Neural cell (in vitro differentiated cells): ENCODE measurements at regions not wholly inside any gene's neighbourhood (a gene's known extent, or its start where the extent isn't known, plus 50 kb on each side); places are given as distances from the start of the nearest gene placed in this dataset.

Source experiments
- EP300 ChIP-seq: fragments of 450-650 bp; conservative IDR thresholded peaks from 2 replicates; pipeline ENCODE4 v1.6.1; 2014; ENCODE audit warnings: antibody characterized with exemption, mild to moderate bottlenecking, moderate library complexity; ENCODE audit not compliant: poor library complexity, severe bottlenecking
- EZH2 ChIP-seq: fragments of 200-600, 300-800 bp; shearing (Covaris generic), sonication (generic); IDR thresholded peaks from 2 replicates; pipeline ENCODE4 v1.6.1; 2014; ENCODE audit warnings: antibody characterized with exemption, low read length, borderline replicate concordance, mild to moderate bottlenecking; ENCODE audit not compliant: insufficient read depth, poor library complexity, severe bottlenecking
- MXI1 ChIP-seq: fragments of 450-650 bp; conservative IDR thresholded peaks from 2 replicates; pipeline ENCODE4 v1.6.1; 2014; ENCODE audit warnings: antibody characterized with exemption, mild to moderate bottlenecking; ENCODE audit not compliant: poor library complexity, severe bottlenecking
- POLR2AphosphoS5 ChIP-seq: IDR thresholded peaks from 2 replicates; pipeline ENCODE4 v1.6.1; 2012
- RAD21 ChIP-seq: fragments of 450-650 bp; conservative IDR thresholded peaks from 2 replicates; pipeline ENCODE4 v1.6.1; 2014; ENCODE audit warnings: antibody characterized with exemption, mild to moderate bottlenecking, moderate library complexity
- SMC3 ChIP-seq: fragments of 450-650 bp; conservative IDR thresholded peaks from 2 replicates; pipeline ENCODE4 v1.6.1; 2014; ENCODE audit warnings: antibody characterized with exemption, mild to moderate bottlenecking, moderate library complexity; ENCODE audit not compliant: poor library complexity
- TF ChIP-seq, protein P1 (sequence below): fragments of 450-650 bp; IDR thresholded peaks from 2 replicates; pipeline ENCODE4 v1.5.1; 2014; ENCODE audit warnings: antibody characterized with exemption, mild to moderate bottlenecking, moderate library complexity; ENCODE audit not compliant: poor library complexity, severe bottlenecking
- TF ChIP-seq, protein P2 (sequence below): IDR thresholded peaks from 2 replicates; pipeline ENCODE4 v1.6.1; 2012; ENCODE audit warnings: borderline replicate concordance

DNA sequence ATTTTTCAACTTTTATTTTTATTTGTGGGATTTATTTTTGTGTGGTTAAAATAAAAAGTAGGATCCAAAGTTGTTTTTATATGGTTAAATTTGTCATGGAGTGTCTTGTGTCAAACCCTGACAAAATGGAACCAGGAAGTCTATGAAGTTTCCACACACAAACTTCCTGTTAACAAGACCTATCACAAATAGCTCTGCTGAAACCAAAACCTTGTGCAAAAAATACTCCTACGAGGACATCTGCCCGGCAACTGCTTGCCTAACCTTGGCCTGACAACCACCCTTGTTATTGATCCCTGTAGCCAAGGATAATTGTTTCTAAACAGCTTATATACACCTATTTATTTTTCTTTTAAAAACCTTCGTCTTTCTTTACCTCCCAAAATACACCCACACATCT lies 389.6 kb downstream of the TRIB2 start:
- TF ChIP-seq, protein P1, sequence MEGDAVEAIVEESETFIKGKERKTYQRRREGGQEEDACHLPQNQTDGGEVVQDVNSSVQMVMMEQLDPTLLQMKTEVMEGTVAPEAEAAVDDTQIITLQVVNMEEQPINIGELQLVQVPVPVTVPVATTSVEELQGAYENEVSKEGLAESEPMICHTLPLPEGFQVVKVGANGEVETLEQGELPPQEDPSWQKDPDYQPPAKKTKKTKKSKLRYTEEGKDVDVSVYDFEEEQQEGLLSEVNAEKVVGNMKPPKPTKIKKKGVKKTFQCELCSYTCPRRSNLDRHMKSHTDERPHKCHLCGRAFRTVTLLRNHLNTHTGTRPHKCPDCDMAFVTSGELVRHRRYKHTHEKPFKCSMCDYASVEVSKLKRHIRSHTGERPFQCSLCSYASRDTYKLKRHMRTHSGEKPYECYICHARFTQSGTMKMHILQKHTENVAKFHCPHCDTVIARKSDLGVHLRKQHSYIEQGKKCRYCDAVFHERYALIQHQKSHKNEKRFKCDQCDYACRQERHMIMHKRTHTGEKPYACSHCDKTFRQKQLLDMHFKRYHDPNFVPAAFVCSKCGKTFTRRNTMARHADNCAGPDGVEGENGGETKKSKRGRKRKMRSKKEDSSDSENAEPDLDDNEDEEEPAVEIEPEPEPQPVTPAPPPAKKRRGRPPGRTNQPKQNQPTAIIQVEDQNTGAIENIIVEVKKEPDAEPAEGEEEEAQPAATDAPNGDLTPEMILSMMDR = no peak
- TF ChIP-seq RAD21 (no peak), MXI1 (no peak), POLR2AphosphoS5 (no peak), EP300 (no peak), EZH2 (no peak), SMC3 (no peak)
- TF ChIP-seq, protein P2, sequence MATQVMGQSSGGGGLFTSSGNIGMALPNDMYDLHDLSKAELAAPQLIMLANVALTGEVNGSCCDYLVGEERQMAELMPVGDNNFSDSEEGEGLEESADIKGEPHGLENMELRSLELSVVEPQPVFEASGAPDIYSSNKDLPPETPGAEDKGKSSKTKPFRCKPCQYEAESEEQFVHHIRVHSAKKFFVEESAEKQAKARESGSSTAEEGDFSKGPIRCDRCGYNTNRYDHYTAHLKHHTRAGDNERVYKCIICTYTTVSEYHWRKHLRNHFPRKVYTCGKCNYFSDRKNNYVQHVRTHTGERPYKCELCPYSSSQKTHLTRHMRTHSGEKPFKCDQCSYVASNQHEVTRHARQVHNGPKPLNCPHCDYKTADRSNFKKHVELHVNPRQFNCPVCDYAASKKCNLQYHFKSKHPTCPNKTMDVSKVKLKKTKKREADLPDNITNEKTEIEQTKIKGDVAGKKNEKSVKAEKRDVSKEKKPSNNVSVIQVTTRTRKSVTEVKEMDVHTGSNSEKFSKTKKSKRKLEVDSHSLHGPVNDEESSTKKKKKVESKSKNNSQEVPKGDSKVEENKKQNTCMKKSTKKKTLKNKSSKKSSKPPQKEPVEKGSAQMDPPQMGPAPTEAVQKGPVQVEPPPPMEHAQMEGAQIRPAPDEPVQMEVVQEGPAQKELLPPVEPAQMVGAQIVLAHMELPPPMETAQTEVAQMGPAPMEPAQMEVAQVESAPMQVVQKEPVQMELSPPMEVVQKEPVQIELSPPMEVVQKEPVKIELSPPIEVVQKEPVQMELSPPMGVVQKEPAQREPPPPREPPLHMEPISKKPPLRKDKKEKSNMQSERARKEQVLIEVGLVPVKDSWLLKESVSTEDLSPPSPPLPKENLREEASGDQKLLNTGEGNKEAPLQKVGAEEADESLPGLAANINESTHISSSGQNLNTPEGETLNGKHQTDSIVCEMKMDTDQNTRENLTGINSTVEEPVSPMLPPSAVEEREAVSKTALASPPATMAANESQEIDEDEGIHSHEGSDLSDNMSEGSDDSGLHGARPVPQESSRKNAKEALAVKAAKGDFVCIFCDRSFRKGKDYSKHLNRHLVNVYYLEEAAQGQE = no peak
